SH-SY5Y (cell line): ENCODE measurements at regions not wholly inside any gene's neighbourhood (a gene's known extent, or its start where the extent isn't known, plus 50 kb on each side); places are given as distances from the start of the nearest gene placed in this dataset.

Source experiments
- GATA2 ChIP-seq: IDR thresholded peaks from 2 replicates; pipeline ENCODE4 v1.6.1; 2011; ENCODE audit warnings: mild to moderate bottlenecking, low read depth, low read length
- GATA3 ChIP-seq: IDR thresholded peaks from 2 replicates; pipeline ENCODE4 v1.6.1; 2011; ENCODE audit warnings: low read depth, mild to moderate bottlenecking, low read length, moderate library complexity

DNA sequence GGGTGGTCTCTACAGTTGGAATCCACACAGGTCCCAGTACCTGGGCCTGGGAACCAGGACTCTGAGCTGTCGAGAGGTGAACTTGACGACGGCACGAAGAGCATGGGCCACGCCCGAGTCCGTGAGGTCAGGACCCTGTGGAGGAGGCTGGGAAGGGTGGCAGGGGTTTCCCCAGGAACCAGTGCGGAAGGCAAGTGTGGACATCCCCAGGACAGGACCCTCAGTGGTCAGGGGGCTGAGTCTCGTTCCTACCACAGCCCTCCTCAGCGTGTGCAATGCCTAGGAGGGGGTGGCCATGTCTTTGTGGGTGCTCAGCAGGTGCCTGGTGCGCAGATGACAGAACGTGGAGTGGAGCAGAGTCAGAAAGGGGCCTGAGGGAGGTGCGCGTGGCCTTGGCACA is 335.6 kb upstream of the SALL3 start:
- TF ChIP-seq GATA2 = no peak

GRCh38 chr18:78645216-78645615 is 334.4 kb upstream of the SALL3 start:
- no peak for TF ChIP-seq GATA2
- no peak for TF ChIP-seq GATA3

DNA sequence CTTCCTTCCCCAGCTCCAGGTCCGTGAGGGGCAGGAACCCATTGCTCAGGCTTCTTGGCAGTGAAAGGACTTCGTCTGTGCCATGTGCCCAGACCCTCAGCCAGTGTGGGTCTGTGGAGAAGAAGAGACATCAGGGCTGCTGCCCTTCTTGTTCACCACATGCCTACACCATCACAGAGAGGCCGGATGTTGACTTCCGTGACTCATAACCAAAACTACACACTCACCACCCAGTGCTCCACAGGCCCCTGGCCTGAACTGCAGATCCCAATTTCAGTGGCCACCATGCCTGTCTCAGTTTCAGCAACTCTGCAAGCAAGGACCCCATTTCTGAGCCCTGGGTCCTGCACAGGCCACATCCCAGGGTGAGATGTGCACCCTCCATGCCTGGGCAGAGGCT is 332.6 kb upstream of the SALL3 start:
- TF ChIP-seq GATA2 = no peak
- no peak for TF ChIP-seq GATA3

DNA sequence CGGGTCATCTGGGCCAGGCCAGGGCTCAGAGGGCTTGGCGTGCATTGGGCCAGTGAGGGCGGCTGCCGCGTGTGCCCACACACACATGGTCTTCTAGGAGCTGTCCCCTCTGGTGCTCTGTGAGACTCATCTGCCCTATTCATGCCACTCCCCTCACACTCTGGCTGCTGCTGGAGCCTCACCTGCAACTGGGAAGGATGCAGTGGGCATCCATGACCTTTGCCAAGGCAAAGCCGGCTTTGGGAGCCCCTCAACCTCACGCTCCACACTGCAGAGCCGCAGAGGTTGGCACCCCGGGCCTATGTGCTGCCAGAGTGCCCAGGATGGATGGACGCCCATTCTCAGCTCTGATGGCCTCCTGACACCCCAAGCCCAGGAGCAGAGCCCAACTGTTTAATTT is 330.2 kb upstream of the SALL3 start:
- TF ChIP-seq GATA3 (no peak), GATA2 (no peak)

GRCh38 chr18:78650926-78651325 is 328.7 kb upstream of the SALL3 start:
- TF ChIP-seq GATA2 = no peak
- TF ChIP-seq GATA3 = no peak

- TF ChIP-seq GATA2 = no peak
- TF ChIP-seq GATA3 = no peak
These were observed 327.5 kb upstream of the SALL3 start for GRCh38 chr18:78652001-78652545.

- TF ChIP-seq GATA3 (no peak), GATA2 (no peak)
These were observed 323.7 kb upstream of the SALL3 start for GRCh38 chr18:78655921-78656320.

GRCh38 chr18:78656346-78656925 is 323.2 kb upstream of the SALL3 start:
- TF ChIP-seq GATA2 = no peak
- TF ChIP-seq GATA3 = no peak

DNA sequence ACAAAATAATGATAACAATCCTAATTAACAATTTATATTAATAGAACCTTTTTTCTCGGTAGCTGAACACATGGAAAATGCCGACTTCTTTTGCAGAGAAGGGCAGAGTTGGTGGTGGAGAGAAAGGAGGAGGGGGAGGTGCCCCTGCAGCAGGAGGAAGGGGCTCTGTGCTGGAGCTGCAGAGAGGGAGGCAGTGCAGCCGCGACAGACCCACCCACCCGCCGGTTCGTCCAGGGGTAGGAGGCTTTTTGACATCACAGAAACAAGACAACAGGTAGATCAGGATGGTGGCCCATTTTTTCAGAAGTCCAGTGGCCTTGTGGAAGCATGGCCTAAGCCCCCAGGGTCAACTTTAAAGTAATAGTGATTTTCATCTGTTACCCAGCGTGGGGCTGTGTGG is 321.1 kb upstream of the SALL3 start:
- TF ChIP-seq GATA2 (no peak), GATA3 (no peak)

GRCh38 chr18:78659057-78659456 is 320.6 kb upstream of the SALL3 start:
- TF ChIP-seq GATA2 = no peak
- TF ChIP-seq GATA3 = no peak

GRCh38 chr18:78659748-78660147 is 319.9 kb upstream of the SALL3 start:
- TF ChIP-seq GATA2 = no peak

DNA sequence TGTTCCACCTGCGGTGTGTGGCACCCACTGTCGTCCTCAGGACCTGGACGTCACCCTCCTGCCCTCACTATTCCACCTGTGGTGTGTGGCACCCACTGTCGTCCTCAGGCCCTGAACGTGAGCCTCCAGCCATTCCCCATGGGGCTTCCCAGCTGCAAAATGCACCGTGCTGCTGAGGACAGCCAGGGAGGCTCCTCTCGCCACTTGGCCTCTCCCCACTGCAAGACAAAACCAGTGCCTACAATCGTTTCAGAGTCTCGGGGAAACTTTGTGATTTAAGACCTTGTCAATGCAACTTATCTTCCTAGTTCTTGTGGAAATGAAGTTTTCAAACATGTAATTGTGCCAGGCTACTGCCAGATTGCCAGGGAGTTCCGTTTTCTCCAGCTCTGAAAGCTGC is 319.3 kb upstream of the SALL3 start:
- no peak for TF ChIP-seq GATA2
- TF ChIP-seq GATA3 = no peak

GRCh38 chr18:78661316-78661715 is 318.3 kb upstream of the SALL3 start:
- no peak for TF ChIP-seq GATA2
- TF ChIP-seq GATA3 = no peak

- TF ChIP-seq GATA2 (no peak), GATA3 (no peak)
These were observed 316.7 kb upstream of the SALL3 start for GRCh38 chr18:78662879-78663278.

DNA sequence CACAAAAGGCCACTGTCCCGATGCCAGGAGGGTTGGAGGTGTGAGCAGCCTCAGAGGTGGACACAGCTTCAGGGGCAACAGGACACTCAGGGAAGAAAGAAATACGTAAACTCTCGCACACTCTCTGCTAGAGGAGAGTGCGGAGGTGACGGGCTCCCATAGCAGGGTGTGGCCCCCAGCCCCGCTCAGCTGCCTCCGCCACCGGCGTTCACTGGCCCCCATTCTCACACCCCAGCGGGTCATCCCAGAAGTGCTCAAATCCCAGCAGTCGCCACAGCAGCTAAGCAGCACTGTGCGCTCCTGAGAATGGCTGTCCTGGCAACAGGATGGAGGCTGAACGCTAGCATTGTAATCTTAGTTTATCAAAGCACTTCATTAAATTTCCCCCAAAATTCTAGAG is 315.6 kb upstream of the SALL3 start:
- TF ChIP-seq GATA3 = no peak
- TF ChIP-seq GATA2 = no peak

- TF ChIP-seq GATA3 (no peak), GATA2 (no peak)
These were observed 314.8 kb upstream of the SALL3 start for GRCh38 chr18:78664848-78665247.

DNA sequence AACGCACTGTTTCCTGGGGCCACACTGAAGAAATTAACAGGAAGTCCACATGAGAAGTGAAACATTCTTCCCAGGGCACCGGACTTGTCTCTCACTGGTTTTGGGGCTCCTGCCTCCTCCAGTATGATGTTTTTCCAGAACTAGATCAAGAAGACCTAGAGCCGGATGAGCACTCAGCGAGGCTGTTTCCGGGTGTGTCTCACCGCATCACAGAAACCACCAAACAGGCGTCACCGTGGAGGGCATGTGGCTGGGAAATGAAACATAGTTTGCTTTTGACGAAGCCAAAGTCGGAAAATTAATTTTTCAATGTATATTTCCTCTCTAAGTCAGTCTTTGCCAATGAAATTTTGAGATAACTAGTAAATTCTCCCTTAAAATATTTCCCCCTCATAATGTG is 314.0 kb upstream of the SALL3 start:
- TF ChIP-seq GATA3 (no peak), GATA2 (no peak)
